Panc1 (cell line): ENCODE measurements at regions not wholly inside any gene's neighbourhood (a gene's known extent, or its start where the extent isn't known, plus 50 kb on each side); places are given as distances from the start of the nearest gene placed in this dataset.

Source experiments
- ATAC-seq: fragments of 200-7000 bp; cut with Tn5 transposase; 2 replicates; pipeline ENCODE4 v1.9.1; 2020; ENCODE audit warnings: mild to moderate bottlenecking, moderate library complexity
- BruUV-seq: library from RNA; stranded (reverse); fragments of 400-500 nt; replicated peaks from 2 replicates; lab custom pipeline; 2021; lab: Mats Ljungman, UMichigan
- CTCF ChIA-PET: fragments of 300-600 bp; sonication (Branson Sonifier 250); formaldehyde crosslinking; loops from one replicate; lab custom pipeline; 2022; ENCODE audit warnings: antibody characterized with exemption; lab: Charles Lee
- POLR2A ChIA-PET: fragments of 300-600 bp; sonication (Branson Sonifier 250); formaldehyde crosslinking; loops from one replicate; lab custom pipeline; 2022; ENCODE audit warnings: antibody characterized with exemption; lab: Charles Lee
- DNase-seq: peaks from one replicate; pipeline ENCODE4 v3.0.0-alpha.2; 2010; ENCODE audit warnings: low read depth, low spot score
- H3K27ac ChIP-seq: 2 replicates; pipeline ENCODE4 v1.5.1; 2011; ENCODE audit warnings: mild to moderate bottlenecking, low read length, inconsistent platforms
- H3K27me3 ChIP-seq: fragments of 200-500 bp; sonication (Bioruptor generic); 2 replicates; pipeline ENCODE4 v1.6.0; 2014; ENCODE audit warnings: low read length, inconsistent platforms; ENCODE audit not compliant: control insufficient read depth, insufficient read depth
- H3K36me3 ChIP-seq: fragments of 200-500 bp; sonication (Bioruptor generic); 2 replicates; pipeline ENCODE4 v1.5.1; 2014; ENCODE audit warnings: inconsistent platforms, mild to moderate bottlenecking, low read length, moderate library complexity; ENCODE audit not compliant: control insufficient read depth, insufficient read depth
- H3K4me1 ChIP-seq: 2 replicates; pipeline ENCODE4 v1.5.1; 2011; ENCODE audit warnings: inconsistent platforms, mild to moderate bottlenecking, low read length, moderate library complexity; ENCODE audit not compliant: control insufficient read depth, insufficient read depth
- H3K4me3 ChIP-seq, 2 experiments: 2 replicates each; pipeline ENCODE4 v1.5.1; 2011 to 2012; ENCODE audit warnings: low read depth in 2 of 2, low read length in 2 of 2, mild to moderate bottlenecking in 2 of 2, inconsistent platforms in 1 of 2, moderate library complexity in 1 of 2
- H3K9me3 ChIP-seq: fragments of 200-500 bp; sonication (Bioruptor generic); 2 replicates; pipeline ENCODE4 v1.5.1; 2014; ENCODE audit warnings: low read depth, mild to moderate bottlenecking, inconsistent platforms, low read length, moderate library complexity; ENCODE audit not compliant: control insufficient read depth, insufficient read depth
- POLR2AphosphoS5 ChIP-seq: IDR thresholded peaks from 2 replicates; pipeline ENCODE4 v1.6.1; 2012; ENCODE audit warnings: mild to moderate bottlenecking, low read depth, low read length, moderate library complexity
- SIN3A ChIP-seq: IDR thresholded peaks from 2 replicates; pipeline ENCODE4 v1.6.1; 2012; ENCODE audit warnings: low read depth, mild to moderate bottlenecking, low read length, moderate library complexity, borderline replicate concordance; ENCODE audit not compliant: insufficient read depth
- TCF7L2 ChIP-seq: IDR thresholded peaks from 2 replicates; pipeline ENCODE4 v1.6.1; 2011; ENCODE audit warnings: mild to moderate bottlenecking, low read depth, low read length, inconsistent platforms
- in situ Hi-C: cut with HindIII; loops from 2 replicates; pipeline ENCODE4 v1.10.0; 2016; ENCODE audit warnings: low sequenced_read_pairs, low pct_unique_long_range_greater_than_20kb
- intact Hi-C: fragments of 100-400 bp; cut with micrococcal nuclease; formaldehyde crosslinking; loops from one replicate; pipeline ENCODE4 v1.10.0; 2022; ENCODE audit not compliant: unreplicated experiment
- TF ChIP-seq, protein P1 (sequence below): fragments of 450-650 bp; IDR thresholded peaks from 2 replicates; pipeline ENCODE4 v1.5.1; 2017; ENCODE audit warnings: mild to moderate bottlenecking
- TF ChIP-seq, protein P2 (sequence below), 2 experiments: IDR thresholded peaks; 2 replicates each; pipeline ENCODE4 v1.6.1; 2011 to 2012; ENCODE audit warnings: low read depth in 2 of 2, control low read depth in 1 of 2, low read length in 1 of 2, mild to moderate bottlenecking in 1 of 2, moderate library complexity in 1 of 2; ENCODE audit not compliant: insufficient read depth in 1 of 2

DNA sequence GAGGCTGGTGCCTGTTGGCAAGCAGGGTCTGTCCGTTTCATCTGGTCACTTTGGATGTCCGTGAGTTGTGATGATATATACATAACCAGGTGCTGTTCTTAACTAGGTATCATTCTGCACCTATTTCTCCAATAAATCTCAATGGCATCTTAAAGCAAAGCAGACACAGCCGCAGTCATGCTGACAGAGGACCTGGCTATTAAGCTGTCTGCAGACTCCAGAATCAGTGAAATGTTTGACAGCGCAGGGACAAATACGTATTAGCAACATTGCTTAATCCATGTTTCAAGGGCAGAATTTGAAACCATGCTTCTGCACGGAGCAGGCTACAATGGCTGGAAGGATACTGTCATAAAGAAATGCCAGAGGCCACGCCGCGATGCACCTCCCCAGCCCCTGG lies 414.6 kb downstream of the ZNF516 start:
- POLR2A ChIA-PET, result no interaction called here
- Histone ChIP-seq H3K27ac (no peak overlapping the region), H3K36me3 (no peaks in the 10 kb centered on the region), H3K9me3 (no peaks in the 10 kb centered on the region), H3K4me1 (no peaks in the 10 kb centered on the region), H3K27me3 (no peaks in the 10 kb centered on the region), H3K4me3 (no peak overlapping the region)
- intact Hi-C loops (no loop called here), in situ Hi-C loops (no loop called here)
- BruUV-seq, result no TSS peak
- ATAC-seq, result no peak
- CTCF ChIA-PET, result no interaction called here
- DNase-seq, result no peak
- no peak for TF ChIP-seq TCF7L2
- TF ChIP-seq, protein P1, sequence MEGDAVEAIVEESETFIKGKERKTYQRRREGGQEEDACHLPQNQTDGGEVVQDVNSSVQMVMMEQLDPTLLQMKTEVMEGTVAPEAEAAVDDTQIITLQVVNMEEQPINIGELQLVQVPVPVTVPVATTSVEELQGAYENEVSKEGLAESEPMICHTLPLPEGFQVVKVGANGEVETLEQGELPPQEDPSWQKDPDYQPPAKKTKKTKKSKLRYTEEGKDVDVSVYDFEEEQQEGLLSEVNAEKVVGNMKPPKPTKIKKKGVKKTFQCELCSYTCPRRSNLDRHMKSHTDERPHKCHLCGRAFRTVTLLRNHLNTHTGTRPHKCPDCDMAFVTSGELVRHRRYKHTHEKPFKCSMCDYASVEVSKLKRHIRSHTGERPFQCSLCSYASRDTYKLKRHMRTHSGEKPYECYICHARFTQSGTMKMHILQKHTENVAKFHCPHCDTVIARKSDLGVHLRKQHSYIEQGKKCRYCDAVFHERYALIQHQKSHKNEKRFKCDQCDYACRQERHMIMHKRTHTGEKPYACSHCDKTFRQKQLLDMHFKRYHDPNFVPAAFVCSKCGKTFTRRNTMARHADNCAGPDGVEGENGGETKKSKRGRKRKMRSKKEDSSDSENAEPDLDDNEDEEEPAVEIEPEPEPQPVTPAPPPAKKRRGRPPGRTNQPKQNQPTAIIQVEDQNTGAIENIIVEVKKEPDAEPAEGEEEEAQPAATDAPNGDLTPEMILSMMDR, result no peak
- TF ChIP-seq POLR2AphosphoS5, result no peak

DNA sequence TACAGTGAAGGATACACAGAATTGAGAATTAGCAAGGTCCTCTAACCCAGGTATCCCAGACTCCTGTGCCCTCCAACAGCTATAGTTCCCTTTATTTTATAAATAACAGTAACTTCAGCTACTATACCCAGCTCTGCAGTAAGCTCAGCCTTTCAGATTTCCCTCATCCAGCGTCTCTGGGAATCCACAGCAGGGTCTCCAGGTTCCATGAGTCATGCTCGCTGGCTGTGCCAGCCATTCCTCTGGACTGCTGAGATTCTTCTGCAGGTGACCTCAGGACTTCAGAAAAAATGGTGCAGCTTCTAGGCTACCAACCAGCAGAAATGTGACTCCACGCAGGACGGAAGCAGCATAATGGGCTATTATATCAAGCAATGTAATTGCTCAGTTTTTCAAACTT lies 419.3 kb downstream of the ZNF516 start:
- Histone ChIP-seq H3K27me3 (no peaks in the 10 kb centered on the region), H3K9me3 (no peaks in the 10 kb centered on the region), H3K27ac (no peak overlapping the region), H3K36me3 (no peaks in the 10 kb centered on the region), H3K4me3 (no peak overlapping the region), H3K4me1 (no peaks in the 10 kb centered on the region)
- BruUV-seq, result no TSS peak
- in situ Hi-C loops (no loop called here), intact Hi-C loops (no loop called here)
- ATAC-seq (no peak), DNase-seq (no peak)
- POLR2A ChIA-PET, result no interaction called here
- no peak for TF ChIP-seq TCF7L2
- TF ChIP-seq, protein P2, sequence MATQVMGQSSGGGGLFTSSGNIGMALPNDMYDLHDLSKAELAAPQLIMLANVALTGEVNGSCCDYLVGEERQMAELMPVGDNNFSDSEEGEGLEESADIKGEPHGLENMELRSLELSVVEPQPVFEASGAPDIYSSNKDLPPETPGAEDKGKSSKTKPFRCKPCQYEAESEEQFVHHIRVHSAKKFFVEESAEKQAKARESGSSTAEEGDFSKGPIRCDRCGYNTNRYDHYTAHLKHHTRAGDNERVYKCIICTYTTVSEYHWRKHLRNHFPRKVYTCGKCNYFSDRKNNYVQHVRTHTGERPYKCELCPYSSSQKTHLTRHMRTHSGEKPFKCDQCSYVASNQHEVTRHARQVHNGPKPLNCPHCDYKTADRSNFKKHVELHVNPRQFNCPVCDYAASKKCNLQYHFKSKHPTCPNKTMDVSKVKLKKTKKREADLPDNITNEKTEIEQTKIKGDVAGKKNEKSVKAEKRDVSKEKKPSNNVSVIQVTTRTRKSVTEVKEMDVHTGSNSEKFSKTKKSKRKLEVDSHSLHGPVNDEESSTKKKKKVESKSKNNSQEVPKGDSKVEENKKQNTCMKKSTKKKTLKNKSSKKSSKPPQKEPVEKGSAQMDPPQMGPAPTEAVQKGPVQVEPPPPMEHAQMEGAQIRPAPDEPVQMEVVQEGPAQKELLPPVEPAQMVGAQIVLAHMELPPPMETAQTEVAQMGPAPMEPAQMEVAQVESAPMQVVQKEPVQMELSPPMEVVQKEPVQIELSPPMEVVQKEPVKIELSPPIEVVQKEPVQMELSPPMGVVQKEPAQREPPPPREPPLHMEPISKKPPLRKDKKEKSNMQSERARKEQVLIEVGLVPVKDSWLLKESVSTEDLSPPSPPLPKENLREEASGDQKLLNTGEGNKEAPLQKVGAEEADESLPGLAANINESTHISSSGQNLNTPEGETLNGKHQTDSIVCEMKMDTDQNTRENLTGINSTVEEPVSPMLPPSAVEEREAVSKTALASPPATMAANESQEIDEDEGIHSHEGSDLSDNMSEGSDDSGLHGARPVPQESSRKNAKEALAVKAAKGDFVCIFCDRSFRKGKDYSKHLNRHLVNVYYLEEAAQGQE (IDR thresholded peaks at IDR 0.05; ENCODE audit: insufficient read depth in 1 of 2, low read depth in 2 of 2, low read length in 1 of 2), result no peak
- TF ChIP-seq SIN3A, result no peak
- CTCF ChIA-PET, result no interaction called here

DNA sequence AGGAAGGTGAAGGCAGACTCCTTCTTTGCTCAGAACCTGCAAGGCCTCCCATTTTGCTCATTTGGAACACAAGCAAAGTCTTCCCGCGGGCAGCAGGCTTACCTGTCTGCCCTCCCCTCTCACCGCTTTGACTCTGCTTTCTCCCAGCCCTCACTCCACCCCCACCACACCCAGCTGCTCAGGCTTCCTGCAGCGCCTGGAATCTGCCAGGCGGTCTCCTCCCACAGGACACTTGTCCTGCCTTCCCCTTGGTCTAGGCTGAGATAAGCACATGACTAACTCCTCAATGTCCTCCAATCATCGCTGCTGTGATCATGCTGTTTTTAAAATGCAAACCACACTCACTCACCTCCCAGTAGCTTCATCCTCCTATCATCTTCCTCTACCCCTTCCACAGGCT lies 430.0 kb downstream of the ZNF516 start:
- DNase-seq, result no peak
- in situ Hi-C loops (no loop called here), intact Hi-C loops (no loop called here)
- H3K36me3 ChIP-seq, result no peaks in the 10 kb centered on the region
- no peak overlapping the region for H3K27ac ChIP-seq
- no peaks in the 10 kb centered on the region; the same call in 1 of the 2 replicates for H3K27me3 ChIP-seq
- 0 out of 2 replicates have a peak, but pooled peaks cover under 1% of the 10 kb centered on the region for H3K9me3 ChIP-seq
- TF ChIP-seq, protein P2 (IDR thresholded peaks at IDR 0.05; ENCODE audit: insufficient read depth in 1 of 2, low read depth in 2 of 2, low read length in 1 of 2), result no peak
- no peak for TF ChIP-seq POLR2AphosphoS5
- TF ChIP-seq TCF7L2, result no peak
- TF ChIP-seq SIN3A, result no peak
- TF ChIP-seq, protein P1, result no peak
- no peak for ATAC-seq
- ChIA-PET CTCF (no interaction called here), POLR2A (no interaction called here)
- no peaks in the 10 kb centered on the region for H3K4me1 ChIP-seq
- no peak overlapping the region for H3K4me3 ChIP-seq
- no TSS peak for BruUV-seq
